HG03565 (cell line): ENCODE measurements at regions not wholly inside any gene's neighbourhood (a gene's known extent, or its start where the extent isn't known, plus 50 kb on each side); places are given as distances from the start of the nearest gene placed in this dataset.
"Not testable (repeated sequence)": the region's sequence is repeated elsewhere in the genome, so short reads cannot be mapped to it uniquely, and the experiment has no call there.

Source experiments
- ATAC-seq: cut with Tn5 transposase; IDR thresholded peaks from one replicate; pipeline ENCODE4 v1.9.1; 2021; ENCODE audit warnings: mild to moderate bottlenecking, moderate library complexity; ENCODE audit not compliant: unreplicated experiment

- ATAC-seq = no peak
Observed at GRCh38 chr4:151519728-151520415, 110.9 kb downstream of the FHIP1A start.

- ATAC-seq = no peak
Observed at GRCh38 chr4:151522866-151523519, 114.0 kb downstream of the FHIP1A start.

DNA sequence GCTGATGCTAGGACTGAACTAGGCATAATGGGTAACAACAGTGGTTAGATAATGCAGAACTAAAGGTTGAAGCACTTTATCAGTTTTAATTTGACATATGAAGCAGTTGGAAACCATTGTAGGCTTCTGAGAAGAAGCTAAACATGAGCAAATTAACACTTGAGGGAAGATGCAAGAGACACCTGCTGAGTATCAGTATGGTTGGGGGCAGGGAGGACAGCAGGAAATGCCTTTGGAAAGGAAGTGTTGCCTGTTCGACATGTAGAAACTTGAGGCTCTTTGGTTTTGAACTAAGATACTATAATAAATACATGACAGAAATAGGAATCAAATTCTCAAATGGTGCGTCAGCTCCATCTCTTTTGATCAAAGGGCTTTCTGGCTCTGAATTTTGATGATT, 115.6 kb downstream of the FHIP1A start:
- ATAC-seq = no peak

GRCh38 chr4:151526489-151526888, 117.5 kb downstream of the FHIP1A start:
- not testable (repeated sequence) for ATAC-seq

GRCh38 chr4:151527699-151528098, 118.7 kb downstream of the FHIP1A start:
- ATAC-seq = no peak

DNA sequence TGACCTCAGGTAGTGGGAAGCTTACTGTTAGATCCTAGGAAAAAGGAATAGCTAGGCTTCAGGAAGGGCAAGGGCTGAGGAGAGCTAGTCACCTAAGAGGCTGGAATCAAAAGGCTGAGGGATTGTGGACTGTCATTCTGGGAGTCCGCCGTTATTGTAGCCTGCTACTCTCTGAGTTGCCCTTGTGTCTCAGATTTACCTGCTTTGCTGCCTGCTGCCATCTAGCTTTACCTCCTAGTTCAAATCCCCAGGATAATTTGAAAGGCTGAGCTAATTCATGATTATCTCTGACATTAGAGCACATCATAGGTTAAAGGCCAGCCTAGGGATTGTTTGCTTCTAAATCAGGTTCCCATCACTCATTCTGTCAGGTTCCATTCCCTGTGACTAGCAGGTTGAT, 120.2 kb downstream of the FHIP1A start:
- ATAC-seq = no peak

GRCh38 chr4:151530230-151530629, 121.3 kb downstream of the FHIP1A start:
- ATAC-seq = no peak

DNA sequence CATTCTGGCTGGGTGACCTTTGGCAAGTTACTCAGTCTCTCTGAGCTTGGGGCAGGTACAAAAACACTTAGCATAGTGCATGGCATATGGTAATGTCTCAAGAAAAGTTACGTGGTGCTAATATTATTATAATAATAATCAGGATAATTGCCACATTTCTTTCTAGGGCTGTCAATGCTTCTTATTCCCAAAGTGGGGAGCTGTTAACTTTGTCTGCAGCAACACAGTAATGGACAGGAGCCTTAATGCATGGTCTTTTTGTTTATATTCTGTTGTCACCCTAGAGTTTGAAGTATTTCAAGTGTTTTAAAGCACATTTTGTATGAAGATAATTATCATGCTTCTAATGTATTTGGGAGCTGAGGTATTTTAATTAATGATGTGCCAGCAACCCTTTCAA, 121.8 kb downstream of the FHIP1A start:
- no peak for ATAC-seq

GRCh38 chr4:151532001-151532708, 123.2 kb downstream of the FHIP1A start:
- ATAC-seq = no peak

- ATAC-seq = no peak
Observed at GRCh38 chr4:151534195-151534594, 125.2 kb downstream of the FHIP1A start.

DNA sequence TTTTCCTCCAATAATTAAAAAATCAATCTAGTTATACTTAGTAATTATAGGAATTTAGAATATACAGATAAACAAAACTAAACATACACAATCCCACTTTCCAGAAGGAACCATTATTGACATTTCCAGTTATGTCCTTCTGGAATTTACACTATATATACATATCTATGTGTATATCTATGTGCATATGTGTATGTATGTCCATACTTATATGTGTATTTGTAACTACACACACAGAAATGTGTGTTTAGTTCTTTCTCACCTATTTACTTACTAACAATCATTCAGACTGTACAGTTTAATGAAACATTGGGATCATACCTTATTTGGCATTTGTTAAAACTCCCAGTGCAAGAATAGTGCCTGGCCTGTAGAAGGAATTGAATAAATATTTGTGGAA, 126.4 kb downstream of the FHIP1A start:
- ATAC-seq = no peak

DNA sequence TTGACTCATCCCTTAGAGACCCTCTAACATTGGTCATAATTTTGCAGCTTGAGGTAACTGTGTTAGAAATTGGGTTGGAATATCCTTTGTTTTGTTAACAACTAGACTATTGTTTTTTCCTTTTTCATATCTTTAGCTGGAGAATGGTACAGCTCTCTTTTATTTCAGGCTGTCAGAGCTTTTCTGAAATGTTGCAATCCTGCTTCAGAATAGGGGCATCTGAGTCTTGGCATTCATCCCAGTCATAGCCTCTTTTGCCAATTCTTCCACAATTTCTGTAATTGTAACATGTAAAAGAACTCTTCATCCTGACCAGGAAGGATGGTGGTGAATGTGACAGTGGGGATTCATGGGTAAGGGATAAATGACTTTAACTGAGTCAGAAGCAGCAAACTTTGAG, 128.7 kb downstream of the FHIP1A start:
- no peak for ATAC-seq

DNA sequence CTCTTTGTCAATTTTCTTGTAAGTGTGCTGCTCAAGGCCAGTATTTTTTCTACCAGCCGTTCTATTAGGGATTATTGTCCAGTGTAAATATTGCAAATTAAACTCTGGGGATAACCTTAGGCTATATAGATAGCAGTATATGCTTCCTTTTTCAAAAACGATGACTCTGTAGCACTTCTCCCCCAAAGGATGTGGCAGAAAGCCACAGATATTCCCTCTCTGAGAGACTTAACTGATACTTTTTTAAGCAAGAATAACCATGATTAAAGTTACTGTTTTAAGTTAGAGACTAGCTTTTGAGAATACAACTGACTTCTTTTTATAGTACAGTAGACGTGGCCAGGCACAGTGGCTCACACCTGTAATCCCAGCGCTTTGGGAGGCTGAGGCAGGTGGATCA, 130.0 kb downstream of the FHIP1A start:
- ATAC-seq = no peak

- no peak for ATAC-seq
Observed at GRCh38 chr4:151540728-151541388, 131.9 kb downstream of the FHIP1A start.

GRCh38 chr4:151541389-151542071, 132.6 kb downstream of the FHIP1A start:
- ATAC-seq = no peak

DNA sequence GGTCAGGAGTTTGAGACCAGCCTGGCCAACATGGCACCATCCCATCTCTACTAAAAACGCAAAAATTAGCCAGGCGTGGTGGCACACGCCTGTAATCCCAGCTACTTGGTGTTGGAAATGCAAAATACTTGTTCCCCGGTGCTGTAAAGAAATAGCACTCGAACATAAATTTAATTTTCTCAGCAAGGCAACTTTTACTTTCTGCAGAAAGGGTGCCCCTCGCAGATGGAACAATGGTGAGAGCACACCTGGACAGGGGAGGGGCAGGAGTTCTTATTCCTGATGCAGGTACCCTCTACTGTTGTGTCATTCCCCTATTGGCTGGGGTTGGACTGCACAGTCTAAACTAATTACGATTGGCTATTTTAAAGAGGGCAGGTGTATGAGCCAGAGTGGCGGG, 139.7 kb downstream of the FHIP1A start:
- no peak for ATAC-seq

DNA sequence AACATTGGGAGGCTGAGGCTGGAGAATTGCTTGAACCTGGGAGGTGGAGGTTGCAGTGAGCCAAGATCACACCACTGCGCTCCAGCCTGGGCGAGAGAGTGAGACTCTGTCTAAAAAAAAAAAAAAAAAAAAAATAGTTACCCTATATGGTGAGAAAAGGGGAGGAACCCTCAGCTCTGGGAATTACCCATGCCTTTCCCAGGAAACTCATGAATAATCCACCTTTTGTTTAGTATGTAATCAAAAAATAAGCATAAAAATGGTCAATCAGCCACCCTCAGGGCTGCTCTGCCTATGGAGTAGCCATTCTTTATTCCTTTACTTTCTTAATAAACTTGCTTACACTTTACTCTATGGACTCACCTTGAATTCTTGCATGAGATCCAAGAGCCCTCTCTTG, 140.4 kb downstream of the FHIP1A start:
- not testable (repeated sequence) for ATAC-seq

DNA sequence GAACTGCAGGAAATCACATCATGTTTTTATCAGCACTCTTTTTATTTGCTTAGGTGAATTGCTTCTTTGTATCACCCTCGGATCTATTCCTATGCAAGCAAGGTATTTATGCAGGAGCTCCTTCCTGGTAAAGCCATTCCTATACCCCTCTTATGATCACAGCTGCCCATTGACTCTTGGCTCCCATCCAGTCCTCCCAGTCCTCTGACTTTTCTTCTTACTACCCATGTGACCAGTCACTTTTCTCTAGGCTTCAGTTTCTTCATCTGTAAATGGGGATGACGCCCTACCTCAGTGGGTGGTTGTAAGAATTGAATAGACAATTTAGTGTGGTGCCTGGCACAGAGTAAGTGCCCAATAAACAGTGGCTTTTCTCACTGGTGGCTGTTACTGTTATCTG, 144.9 kb downstream of the FHIP1A start:
- no peak for ATAC-seq

DNA sequence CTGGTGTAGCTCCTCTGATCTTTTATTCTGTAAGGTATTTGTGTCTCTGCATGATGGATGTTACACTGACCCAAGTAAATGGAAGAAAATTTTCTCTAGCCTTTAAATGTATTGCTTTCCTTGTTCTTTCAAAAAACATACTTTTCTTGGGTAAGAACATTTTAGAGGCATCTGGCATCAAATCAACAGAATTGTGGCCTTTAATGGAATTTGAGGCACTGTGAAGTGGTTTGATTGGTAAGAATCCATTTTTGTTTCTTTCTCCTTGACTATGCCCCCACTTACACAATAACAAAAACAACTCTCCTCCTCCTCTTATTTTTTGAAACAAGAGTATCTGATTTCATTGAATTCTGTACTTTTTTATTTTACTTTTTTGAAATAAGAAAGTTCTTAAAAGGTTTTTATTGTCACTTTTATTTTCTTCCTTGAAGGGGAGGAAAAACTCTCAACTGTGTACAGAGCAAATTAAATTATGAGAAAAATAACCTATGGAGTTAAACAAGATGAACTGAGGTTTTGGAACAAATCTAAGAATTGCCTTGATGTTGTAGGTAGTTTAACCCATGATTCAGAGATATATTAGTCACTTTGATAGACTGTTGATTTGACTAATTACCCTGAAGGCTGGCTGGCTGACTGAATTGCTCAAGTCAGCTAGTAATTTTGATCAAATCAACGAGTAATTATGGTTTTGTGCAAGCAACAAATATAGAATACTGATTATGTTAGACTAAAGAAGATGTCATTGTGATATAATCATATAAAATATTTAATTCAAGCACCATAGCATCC, 146.4 kb downstream of the FHIP1A start:
- no peak for ATAC-seq

DNA sequence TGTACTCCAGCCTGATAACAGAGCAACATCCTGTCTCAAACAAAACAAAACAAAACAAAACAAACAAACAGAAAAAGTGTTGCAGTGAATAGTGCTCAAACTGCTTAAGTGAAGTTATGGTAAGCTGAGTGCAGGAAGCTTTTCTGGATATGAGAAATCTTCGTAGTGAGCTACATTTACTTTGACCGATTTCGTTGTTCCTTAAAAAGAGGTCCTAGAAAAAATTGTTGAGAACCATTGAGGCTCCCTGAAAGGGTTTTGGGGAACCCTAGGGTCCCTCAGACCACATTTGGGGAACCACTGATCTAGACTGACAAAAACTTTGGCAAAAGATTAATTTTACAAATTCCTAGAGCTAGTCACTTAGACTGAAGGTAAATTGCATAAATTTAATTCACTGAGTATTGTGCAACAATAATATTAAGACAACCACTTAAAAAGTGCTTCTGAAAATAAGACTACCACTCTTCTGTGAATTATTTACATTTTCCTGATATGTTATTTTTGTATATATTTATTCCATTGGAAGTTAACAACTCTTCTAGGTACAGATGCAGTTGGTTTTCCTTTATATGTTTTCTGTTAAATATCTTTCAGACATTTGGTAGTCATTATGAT, 149.6 kb downstream of the FHIP1A start:
- no peak for ATAC-seq
